GM21360 (cell line): ENCODE measurements at regions not wholly inside any gene's neighbourhood (a gene's known extent, or its start where the extent isn't known, plus 50 kb on each side); places are given as distances from the start of the nearest gene placed in this dataset.
"Not testable (repeated sequence)": the region's sequence is repeated elsewhere in the genome, so short reads cannot be mapped to it uniquely, and the experiment has no call there.

Source experiments
- ATAC-seq: cut with Tn5 transposase; IDR thresholded peaks from one replicate; pipeline ENCODE4 v1.9.1; 2021; ENCODE audit warnings: mild to moderate bottlenecking, moderate library complexity; ENCODE audit not compliant: unreplicated experiment

DNA sequence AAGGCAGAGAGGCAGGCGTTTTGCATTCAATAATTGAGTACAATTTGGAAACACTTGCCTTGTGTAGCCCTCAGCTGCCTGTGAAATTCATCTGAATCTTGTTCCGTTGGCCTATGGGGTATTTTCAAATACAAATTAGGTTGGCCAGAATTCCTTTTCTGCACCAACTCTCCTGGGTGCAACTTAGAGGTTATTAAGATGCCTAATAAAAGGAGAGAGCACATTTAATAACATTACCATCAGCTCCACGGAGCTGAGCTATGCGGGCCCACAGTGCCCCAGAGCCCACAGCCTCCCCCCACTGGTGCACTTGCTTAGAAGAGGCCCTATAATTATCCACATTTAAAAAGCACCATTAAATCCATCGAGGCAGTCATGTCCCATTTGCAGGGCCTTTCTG is 367.6 kb upstream of the CLINT1 start:
- no peak for ATAC-seq

DNA sequence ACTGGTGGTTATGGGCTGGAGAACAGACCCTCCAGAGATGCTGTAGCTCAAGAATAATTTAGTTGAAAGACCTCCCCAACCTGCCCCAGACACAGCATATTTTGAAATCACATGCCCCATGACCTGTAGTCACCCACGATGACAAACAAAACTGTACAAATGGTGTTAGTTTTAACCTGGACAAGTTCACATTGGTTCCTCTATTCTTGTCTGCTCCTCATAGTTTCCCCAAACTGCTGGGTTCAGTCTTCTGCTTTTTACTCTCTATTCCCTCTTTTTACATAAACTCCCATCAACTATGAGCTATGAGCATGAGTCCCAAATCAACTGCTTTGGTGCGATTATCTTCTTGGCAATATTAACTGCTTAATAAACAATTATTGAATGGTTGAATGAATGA is 365.3 kb upstream of the CLINT1 start:
- ATAC-seq = no peak

DNA sequence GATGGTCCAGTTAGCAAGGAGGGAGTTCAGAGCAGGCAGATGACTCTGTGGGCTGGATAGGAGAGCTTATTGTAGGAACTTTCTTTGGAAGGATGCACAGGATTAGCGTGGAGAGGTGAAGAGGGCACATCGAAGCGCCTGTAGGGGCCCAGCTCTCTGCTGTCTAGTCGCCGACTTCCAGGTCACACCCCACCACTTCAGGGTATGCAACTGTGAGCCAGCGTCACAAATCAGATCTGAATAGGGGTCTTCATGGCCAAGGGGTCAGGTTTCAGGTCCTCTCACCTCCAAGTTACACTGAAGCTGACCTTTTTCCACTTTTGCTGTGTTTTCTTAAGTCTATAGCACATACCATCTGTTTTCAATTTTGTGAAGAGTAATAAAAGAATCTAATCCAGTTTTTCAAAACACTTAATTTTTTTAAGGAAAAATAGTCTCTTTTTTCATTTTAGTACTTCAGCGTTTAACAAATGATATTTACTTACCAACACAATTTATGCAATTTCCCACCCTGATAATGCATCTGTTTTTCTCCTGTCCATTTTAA is 364.2 kb upstream of the CLINT1 start:
- no peak for ATAC-seq

DNA sequence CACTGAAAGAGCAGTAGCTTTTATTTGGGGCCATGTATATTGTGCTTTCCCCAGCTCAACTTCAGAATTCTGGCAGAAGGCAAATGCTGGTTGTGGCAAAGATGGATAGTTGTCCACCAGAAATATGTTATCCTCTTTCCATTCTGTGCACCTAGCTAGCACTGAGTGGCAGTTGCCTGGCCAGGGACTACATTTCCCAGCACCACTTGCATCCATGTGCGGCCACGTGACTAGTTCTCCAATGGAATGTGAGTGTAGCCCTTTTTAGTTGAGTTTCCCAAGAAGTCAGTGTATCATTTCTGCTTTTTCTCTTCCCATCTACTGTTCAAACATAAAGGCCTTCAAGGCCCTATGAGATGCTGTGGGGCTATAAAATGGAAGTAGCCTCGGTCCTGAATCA is 354.0 kb upstream of the CLINT1 start:
- ATAC-seq = no peak

DNA sequence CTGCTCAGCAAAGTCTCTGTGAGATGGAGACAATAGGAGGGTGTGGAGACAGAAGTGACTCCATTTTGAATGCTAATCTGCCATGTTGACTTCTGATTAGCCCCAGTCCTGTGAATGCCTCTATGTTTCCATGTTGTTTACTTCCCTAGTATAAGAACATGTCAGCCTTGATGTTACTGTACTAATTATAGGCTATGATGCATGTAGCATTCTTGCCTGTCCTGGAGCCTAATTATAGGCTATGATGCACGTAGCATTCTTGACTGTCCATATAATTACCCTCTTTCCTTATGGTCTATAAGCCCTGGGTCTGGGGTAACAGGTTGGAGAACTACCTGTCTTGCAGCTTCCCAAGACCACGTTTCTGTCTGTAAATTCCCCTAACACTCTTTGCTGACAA is 353.3 kb upstream of the CLINT1 start:
- no peak for ATAC-seq

DNA sequence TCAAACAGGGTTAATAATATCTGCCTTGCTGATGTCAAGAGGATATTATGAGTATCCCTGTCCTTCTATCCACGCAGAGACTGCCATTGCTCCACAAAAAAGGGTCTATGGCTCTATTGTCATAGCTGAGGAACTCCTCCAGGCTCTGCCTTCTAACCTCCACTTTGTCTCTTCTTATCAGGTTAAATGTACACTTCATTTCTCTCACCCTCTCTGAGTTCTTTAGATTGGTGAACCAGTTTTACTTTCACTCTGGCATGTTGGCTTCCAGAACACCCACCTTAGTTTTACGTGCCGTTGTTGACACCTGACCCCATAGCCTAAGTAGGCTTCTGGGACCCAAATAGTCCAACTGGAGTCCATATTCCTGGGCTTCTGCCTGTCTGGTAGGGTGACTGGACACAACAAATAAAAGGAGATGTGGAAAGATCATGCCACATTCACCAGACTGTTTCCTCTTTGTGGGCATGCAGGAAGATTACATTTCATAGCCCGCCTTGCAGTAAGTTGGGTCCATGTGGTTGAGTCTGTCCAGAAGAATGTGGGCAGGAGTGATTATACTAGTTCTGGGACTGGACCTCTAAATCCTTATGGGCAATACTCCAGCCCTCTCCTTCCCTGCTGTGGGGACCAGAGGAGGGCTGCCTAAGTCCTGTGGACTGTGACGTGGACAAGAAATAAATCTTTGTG is 350.4 kb upstream of the CLINT1 start:
- ATAC-seq = no peak

DNA sequence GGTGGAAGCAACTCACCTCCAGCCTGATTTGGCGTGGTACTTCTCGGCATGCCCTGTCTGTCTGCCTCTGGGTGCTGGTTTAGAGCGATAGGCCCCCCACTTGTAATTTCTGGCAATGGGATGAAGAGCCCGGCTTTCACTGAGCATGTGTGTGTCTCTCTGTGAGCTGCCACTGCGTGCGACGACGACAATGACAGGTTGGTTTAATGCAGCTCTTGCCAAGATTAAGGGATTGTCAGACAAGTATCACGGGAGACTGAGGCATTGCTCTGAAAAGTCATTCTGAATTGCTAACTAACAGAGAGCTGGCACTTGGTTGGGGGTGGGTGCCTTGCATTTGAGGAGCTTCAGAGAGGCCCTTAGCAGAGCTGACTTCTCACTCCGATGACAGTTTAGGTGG is 348.8 kb upstream of the CLINT1 start:
- no peak for ATAC-seq

DNA sequence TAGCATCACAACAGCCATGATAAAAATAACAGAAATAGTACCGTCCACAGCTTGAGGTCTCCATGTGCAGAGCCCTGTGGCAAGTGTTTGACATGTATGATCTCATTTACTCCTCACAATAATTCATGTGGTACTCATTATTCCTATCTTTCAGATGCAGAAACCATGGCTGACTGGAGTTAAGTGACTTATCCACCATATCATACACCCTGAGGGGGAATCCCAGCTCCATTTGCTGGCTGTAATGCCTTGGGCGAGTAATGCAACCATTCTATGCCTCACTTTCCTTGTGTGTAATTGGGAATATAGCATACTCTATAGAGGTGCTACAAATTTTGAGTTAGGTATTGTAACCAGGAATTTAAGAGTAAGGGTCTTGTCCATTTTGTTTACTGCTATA is 347.0 kb upstream of the CLINT1 start:
- ATAC-seq = no peak

DNA sequence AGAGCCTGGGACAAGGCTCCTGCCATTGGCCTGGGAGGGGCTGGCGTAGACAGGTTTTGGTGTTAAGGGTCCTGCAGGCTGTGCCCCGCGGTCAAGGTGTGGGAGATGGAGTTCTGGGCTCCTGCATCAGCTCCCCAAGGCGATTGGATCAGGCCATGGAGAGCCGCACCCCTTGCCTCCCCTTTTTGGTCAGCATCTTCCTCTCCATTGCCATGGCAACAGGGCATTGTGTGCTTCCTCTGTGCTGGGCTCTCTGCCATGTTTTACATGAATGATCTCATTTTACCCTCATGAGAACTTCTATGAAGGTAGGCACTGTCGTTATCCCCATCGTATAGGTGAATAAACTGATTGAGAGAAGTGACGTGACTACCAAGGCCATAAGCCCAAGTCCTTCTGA is 344.3 kb upstream of the CLINT1 start:
- no peak for ATAC-seq

DNA sequence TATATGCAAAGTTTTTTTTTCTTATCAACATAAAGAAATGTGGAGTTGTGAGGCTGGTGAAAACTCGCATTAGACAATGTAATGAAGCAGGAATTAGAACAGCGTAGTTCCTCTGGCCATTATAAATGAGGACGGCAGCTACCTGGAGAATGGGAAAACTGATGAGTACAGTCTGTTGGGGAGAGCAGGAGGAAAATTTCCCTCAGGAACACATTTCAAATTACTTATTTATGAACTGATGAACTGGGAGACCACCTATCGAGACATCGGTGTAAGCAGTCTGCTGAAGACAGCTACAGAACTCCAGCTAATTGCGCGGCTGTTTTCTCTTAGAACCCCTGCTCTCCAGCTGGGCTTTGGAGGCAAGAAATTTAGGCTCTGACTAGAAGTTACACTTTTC is 343.9 kb upstream of the CLINT1 start:
- no peak for ATAC-seq

DNA sequence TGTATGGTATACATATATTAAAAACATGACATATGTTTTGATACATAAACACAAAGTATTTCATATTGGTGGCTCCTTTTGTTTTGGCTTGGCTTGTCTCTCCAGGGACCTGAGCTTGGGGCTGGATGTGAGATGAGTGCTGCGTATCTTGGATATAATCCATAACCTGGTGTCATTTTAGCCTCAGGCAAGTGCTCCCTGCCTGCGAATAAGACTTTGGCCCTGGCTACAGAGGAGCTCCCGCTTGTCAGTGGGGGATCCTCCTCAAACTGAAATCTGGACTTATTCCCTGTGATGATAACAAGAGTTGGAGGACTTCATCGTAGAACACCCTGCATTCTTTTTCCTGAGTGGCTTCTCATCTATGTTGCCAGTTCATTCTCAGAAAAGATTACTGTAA is 341.7 kb upstream of the CLINT1 start:
- no peak for ATAC-seq

DNA sequence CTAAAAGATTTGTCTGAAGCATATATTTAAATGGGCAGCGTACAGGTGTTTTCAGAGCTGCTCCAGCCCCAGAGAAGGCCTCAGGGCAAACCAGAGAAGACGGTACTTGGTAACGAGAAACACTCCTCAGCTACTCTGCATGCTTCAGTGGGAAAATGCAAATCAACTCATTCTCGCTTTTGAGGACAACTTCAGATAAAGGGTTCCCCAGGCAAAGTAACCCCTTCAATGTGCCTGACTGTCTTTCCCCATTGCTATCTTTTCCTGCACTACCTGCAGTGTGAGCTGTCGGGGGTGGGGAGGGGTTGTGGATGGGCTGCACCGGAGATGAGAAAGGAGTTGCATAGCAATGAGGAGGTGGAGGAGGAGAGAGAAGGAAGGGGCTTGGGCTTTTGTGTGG is 339.7 kb upstream of the CLINT1 start:
- peak; percentile 88 for ATAC-seq

DNA sequence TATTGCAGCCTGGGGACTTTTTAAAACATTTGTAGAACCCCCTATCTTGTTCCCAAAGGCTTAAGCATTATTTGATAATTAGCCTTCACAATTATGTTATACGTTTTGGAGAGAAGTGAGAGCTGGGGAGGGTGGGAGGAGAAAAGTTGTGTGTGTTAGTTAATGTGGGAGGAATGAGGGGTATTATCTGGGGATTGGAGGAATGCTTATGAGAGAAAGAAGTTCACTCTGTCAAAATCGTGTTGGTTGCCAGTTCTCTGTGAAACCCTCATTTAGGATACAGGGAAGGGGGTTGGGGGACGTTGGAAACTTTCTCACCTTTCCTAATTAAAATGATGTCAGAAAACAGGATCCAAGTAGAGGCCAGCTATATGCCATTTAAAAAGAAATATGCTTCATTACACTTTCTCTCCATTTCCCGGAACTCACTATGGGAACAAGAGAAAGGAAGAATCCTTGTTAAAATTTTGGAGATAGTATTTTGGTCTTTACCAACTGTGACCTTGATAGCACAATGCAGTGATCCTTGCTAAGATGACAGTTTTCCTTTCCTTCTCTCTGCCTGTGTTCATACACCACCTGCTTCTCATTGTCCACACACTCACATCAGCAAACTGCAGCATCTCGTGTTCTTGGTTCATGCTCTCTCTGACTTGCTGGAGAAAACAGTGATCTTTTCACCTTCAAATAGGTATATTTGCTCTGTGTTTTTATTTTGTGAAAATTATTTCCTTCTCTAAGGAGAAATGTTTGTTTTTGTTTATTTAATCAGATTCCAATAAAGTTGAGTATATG is 336.7 kb upstream of the CLINT1 start:
- no peak for ATAC-seq

DNA sequence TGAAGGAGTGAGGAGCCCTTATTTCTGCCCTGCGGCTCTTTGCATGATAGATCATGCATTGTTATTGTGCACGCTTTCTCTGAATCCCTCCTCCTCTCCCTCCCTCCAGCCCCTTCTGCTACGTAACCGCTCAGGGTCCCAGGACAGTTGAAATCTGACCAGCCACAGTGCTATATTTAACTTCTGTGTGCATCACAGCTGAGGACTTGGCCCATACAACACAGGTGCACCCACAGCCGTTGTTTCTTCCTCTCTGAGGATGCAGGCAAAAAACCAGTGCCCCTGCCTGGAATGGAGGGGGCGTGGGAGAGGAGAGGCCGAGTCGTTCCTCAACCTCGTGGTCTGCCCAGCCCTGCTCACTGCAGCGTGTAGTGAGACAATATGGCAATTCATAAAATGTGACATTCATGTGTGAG is 335.6 kb upstream of the CLINT1 start:
- peak; percentile 62 for ATAC-seq

DNA sequence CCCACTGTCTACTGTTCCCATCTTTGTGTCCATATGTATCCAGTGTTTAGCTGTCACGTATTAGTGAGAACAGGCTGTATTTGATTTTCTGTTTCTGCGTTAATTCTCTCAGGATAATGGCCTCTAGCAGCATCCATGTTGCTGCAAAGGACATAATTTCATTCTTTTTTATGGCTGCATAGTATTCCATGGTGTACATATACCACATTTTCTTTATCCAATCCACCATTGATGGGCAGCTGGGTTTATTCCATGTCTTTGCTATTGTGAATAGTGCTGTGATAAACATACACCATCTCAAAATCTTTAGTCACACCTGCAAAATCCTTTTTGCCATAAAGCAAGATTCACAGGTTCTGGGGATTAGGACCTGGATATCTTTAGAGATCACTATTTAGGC is 334.4 kb upstream of the CLINT1 start:
- not testable (repeated sequence) for ATAC-seq

DNA sequence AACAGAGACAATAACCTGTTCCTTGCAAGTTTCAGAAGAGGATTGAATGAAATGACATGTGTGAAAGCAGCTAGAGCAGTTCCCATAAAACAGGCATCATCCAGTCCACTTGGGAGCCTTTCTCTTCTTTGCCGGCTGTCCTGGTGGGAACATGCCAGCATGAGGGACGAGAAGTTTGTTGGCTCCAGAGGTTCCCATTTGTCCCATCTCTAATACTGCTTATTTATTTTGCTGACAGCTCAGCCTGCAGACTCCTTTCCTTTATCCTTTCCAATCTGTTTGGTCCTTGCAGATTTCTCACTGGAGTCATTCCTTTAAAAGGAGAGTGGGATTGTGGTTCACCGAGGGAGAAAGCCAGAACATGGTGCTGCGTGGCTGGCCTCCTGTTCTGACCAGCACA is 321.5 kb upstream of the CLINT1 start:
- ATAC-seq = no peak

DNA sequence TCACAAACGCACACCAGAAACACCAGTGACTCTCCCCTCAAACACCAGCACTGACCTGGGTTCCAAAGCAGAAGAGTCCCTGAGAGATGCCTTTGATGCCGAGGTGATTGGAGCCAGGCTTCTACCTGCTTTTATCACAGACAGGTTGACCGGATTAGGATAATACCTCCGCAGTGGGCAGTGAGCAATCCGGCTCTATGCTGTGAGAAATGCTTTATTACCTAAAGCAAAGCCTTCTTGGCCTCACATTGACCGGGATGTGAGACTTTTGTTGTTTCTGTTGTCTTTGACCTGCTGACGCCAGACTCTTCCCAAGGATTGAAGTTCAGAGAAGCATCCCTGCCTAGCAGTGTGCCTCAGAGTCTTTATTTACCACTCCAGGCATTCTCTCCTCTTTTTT is 320.3 kb upstream of the CLINT1 start:
- no peak for ATAC-seq

DNA sequence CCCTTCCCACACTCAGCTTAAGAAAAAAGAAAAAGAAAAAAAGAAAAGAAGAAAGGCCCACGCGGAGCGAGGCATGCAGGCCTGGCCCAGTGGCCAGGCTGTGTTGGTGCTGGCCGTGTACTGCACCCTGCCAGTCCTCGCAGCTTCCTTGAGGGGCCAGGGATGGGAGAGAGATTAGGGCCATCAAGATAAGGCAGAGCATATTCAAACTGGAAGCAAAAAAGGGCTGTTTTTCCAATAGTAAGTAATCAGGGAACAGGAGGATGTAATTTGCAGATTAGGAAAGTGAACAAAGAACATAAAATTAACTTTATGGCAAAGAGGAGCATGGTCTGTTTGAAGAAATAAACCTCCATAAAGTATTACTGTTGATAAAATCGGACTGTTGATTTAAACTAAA is 319.6 kb upstream of the CLINT1 start:
- no peak for ATAC-seq

DNA sequence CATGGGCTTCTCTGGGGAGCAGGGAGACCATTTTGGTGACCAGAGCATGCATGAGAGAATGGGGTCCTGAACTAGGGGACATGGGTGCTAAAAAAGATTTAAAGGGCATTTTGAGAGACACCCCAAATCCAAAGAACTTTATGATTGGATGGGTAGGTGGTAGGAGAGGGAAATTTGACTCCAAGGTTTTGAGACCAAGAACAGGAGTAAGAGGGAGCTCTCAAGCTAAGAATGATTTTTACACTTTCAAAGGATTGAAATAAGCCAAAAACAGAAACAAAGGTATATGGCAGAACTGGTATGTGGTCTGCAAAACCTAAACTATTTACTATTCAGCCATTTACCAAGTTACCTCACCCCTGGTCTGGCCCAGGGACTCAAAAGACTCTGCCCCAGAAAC is 318.2 kb upstream of the CLINT1 start:
- no peak for ATAC-seq

DNA sequence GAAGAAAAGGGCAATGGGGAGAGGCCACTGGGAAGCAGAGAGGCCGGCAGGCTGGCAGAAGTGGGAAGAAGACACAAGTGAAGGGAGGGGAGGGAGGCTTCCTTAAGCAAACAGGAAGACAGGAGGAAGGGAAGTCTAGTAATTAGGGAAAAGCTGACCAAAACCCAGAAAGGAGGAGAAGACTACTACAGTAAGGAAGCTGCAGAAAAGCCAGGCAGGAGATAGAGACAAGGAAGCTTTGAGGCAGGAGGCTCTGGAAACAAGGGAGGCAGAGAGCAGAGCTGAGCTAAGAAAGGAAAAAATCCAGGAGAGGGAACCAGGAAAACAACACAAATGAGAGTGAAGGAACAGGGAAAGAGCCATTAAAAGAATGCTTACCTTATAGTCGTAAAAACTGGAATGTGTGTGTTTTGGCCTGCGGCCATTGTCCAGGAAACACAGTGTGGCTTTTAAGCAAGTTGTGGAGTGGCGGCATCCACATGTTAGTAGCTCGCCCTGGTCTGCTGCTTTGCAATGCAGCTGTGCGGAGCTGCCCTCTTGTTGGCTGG is 317.1 kb upstream of the CLINT1 start:
- no peak for ATAC-seq

DNA sequence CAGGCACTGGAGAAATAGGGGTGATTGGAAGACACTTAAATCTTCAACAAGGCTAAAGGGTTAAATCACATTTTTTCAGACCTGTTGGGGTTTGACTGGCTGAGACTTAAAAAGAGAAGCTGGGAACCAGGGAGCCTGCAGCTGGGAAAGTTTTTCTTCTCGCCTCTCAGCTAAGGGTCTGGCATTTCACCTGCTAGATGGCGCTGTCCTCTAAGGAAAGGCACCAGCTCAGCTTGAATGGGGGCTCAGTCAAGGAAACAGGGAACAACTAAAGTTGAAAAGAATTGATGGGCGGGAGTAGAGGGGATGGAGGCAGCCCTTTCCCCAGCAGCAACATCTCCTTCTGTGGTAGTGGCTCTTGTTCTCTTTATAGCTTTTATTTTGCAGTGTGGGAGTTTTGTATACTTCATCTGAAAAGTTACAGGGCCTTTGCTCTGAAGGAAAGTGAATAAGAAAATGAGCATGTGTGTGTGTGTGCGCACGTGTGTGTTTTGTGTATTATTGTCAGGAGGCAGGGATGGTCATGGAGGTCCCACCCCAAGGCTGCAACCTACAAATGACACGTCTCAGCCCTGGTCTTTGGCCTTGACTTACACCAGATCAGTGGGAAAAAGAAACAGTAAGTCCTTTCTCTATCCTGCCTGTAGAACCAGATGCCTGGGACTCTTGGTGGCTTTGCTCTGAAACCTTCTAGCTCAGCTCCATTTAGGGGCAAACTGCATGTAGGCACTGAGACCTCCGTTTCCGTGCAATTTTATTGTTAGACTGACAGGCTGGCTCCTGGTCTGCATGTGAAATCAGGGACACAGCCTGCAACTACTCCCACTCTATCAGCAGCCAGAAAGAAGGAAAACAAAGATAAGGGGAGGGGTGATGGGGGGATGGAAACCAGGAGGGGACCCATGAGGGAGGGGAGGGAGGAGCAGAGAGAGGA is 316.2 kb upstream of the CLINT1 start:
- ATAC-seq = no peak
